Tibial nerve (tissue), 4 donors: ENCODE measurements at regions not wholly inside any gene's neighbourhood (a gene's known extent, or its start where the extent isn't known, plus 50 kb on each side); places are given as distances from the start of the nearest gene placed in this dataset.

ENCODE experiments used
- DNase-seq, 2 donors: peaks; one replicate each; pipeline ENCODE4 v3.0.0-alpha.2; 2019; ENCODE audit warnings: low spot score in 2 of 2
- H3K27ac ChIP-seq, 4 donors: fragments of 200-600 bp; sonication (generic) in 3 of 4; one replicate each; pipeline ENCODE4 v1.5.1; 2017 to 2019; ENCODE audit warnings: mild to moderate bottlenecking in 1 of 4
- H3K27me3 ChIP-seq, 2 donors: fragments of 200-600 bp; sonication (generic) in 1 of 2; one replicate each; pipeline versions ENCODE4 v1.5.1 to v1.6.0; 2017 to 2019
- H3K36me3 ChIP-seq, 3 donors: fragments of 200-600 bp; sonication (generic); one replicate each; pipeline ENCODE4 v1.5.1; 2018 to 2019
- H3K4me1 ChIP-seq, 4 donors: fragments of 200-600 bp; sonication (generic) in 3 of 4; one replicate each; pipeline ENCODE4 v1.5.1; 2017 to 2019
- H3K4me3 ChIP-seq, 4 donors: fragments of 200-600 bp; sonication (generic) in 3 of 4; one replicate each; pipeline ENCODE4 v1.5.1; 2017 to 2019; ENCODE audit warnings: mild to moderate bottlenecking in 1 of 4, moderate library complexity in 1 of 4
- H3K9me3 ChIP-seq, 4 donors: fragments of 200-600 bp; sonication (generic) in 3 of 4; one replicate each; pipeline ENCODE4 v1.5.1; 2017 to 2019
- CTCF ChIP-seq, 5 experiments: fragments of 200-600 bp in 3 of 5; fragments of 450-650 bp in 2 of 5; sonication (generic) in 3 of 5; IDR thresholded peaks; one replicate each; pipeline ENCODE4 v1.5.1; 2016 to 2019; ENCODE audit warnings: antibody characterized with exemption in 5 of 5, mild to moderate bottlenecking in 3 of 5, moderate library complexity in 2 of 5
- EP300 ChIP-seq, 2 donors: sonication (generic); formaldehyde crosslinking; IDR thresholded peaks; one replicate each; pipeline ENCODE4 v1.6.1; 2017; ENCODE audit warnings: antibody characterized with exemption in 2 of 2, mild to moderate bottlenecking in 1 of 2
- POLR2A ChIP-seq, 2 donors: fragments of 450-650 bp; IDR thresholded peaks; one replicate each; pipeline ENCODE4 v1.6.1; 2017; ENCODE audit warnings: antibody characterized with exemption in 2 of 2, mild to moderate bottlenecking in 2 of 2, moderate library complexity in 2 of 2
- WGBS, 2 donors: methylation state at CpG; one replicate each; pipeline ENCODE4 v1.1.5; 2018; 5-methylcytosine and 5-hydroxymethylcytosine counted together

GRCh38 chr2:2932189-2932588 lies 445.4 kb downstream of the EIPR1 start:
- Histone ChIP-seq H3K36me3 (no peaks in the 10 kb centered on the region), H3K27ac (no peak overlapping the region), H3K27me3 (no peaks in the 10 kb centered on the region), H3K9me3 (peaks cover 0 to 29% (median 0%) of the 10 kb centered on the region in 4 donors), H3K4me3 (no peak overlapping the region), H3K4me1 (no peaks in the 10 kb centered on the region)
- WGBS, 2 donors, result 73 to 75% methylated on average over 12 to 15 of the region's 15 CpGs
- TF ChIP-seq CTCF (IDR thresholded peaks at IDR 0.05), result no peak
- TF ChIP-seq POLR2A (IDR thresholded peaks at IDR 0.05), result no peak
- no peak for TF ChIP-seq EP300 (IDR thresholded peaks at IDR 0.05)
- no peak for DNase-seq

- WGBS, 2 donors, result 59 to 64% methylated on average over 12 of the region's 12 CpGs
Observed at GRCh38 chr2:2931318-2932075, 446.1 kb downstream of the EIPR1 start.

GRCh38 chr2:2930841-2931240 lies 446.8 kb downstream of the EIPR1 start:
- WGBS, 2 donors, result 69 to 70% methylated on average over 2 of the region's 2 CpGs
- H3K36me3 ChIP-seq, result no peaks in the 10 kb centered on the region
- H3K4me1 ChIP-seq, result no peaks in the 10 kb centered on the region
- no peak overlapping the region for H3K27ac ChIP-seq
- peaks cover 0 to 25% (median 0%) of the 10 kb centered on the region in 4 donors for H3K9me3 ChIP-seq
- TF ChIP-seq EP300 (IDR thresholded peaks at IDR 0.05) (no peak), POLR2A (IDR thresholded peaks at IDR 0.05) (no peak), CTCF (IDR thresholded peaks at IDR 0.05) (no peak)
- DNase-seq, result no peak
- no peaks in the 10 kb centered on the region for H3K27me3 ChIP-seq
- no peak overlapping the region for H3K4me3 ChIP-seq

More at GRCh38 chr2:2931318-2932075, 446.1 kb downstream of the EIPR1 start:
- Histone ChIP-seq H3K4me1 (no peaks in the 10 kb centered on the region), H3K27ac (no peak overlapping the region), H3K9me3 (peaks cover 0 to 29% (median 0%) of the 10 kb centered on the region in 4 donors), H3K36me3 (no peaks in the 10 kb centered on the region), H3K4me3 (no peak overlapping the region), H3K27me3 (no peaks in the 10 kb centered on the region)
- no peak for DNase-seq
- TF ChIP-seq EP300 (IDR thresholded peaks at IDR 0.05) (no peak), CTCF (IDR thresholded peaks at IDR 0.05) (no peak), POLR2A (IDR thresholded peaks at IDR 0.05) (no peak)

- Histone ChIP-seq H3K9me3 (peaks cover 0 to 23% (median 0%) of the 10 kb centered on the region in 4 donors), H3K36me3 (no peaks in the 10 kb centered on the region), H3K4me3 (no peak overlapping the region), H3K27me3 (no peaks in the 10 kb centered on the region), H3K4me1 (no peaks in the 10 kb centered on the region), H3K27ac (no peak overlapping the region)
- no peak for TF ChIP-seq CTCF (IDR thresholded peaks at IDR 0.05)
- TF ChIP-seq EP300 (IDR thresholded peaks at IDR 0.05), result no peak
- no peak for TF ChIP-seq POLR2A (IDR thresholded peaks at IDR 0.05)
- 66 to 67% methylated on average over 4 of the region's 4 CpGs for WGBS, 2 donors
- no peak for DNase-seq
Observed at GRCh38 chr2:2926858-2927175, 450.8 kb downstream of the EIPR1 start.

GRCh38 chr2:2926009-2926857 lies 451.4 kb downstream of the EIPR1 start:
- Histone ChIP-seq H3K9me3 (peaks cover 0 to 23% (median 0%) of the 10 kb centered on the region in 4 donors), H3K36me3 (no peaks in the 10 kb centered on the region), H3K27ac (no peak overlapping the region), H3K4me1 (no peaks in the 10 kb centered on the region), H3K4me3 (no peak overlapping the region), H3K27me3 (no peaks in the 10 kb centered on the region)
- DNase-seq, result no peak
- WGBS, 2 donors, result 82 to 90% methylated on average over 3 of the region's 3 CpGs
- TF ChIP-seq EP300 (IDR thresholded peaks at IDR 0.05) (no peak), CTCF (IDR thresholded peaks at IDR 0.05) (no peak), POLR2A (IDR thresholded peaks at IDR 0.05) (no peak)
